Testis (tissue), 2 donors: ENCODE measurements at regions not wholly inside any gene's neighbourhood (a gene's known extent, or its start where the extent isn't known, plus 50 kb on each side); places are given as distances from the start of the nearest gene placed in this dataset.

Experiments
- POLR2A ChIP-seq: fragments of 450-650 bp; IDR thresholded peaks from one replicate; pipeline ENCODE4 v1.6.1; 2017; ENCODE audit warnings: antibody characterized with exemption, mild to moderate bottlenecking, moderate library complexity
- TF ChIP-seq, protein P1 (sequence below), 3 experiments: fragments of 450-650 bp in 2 of 3; fragments of 200-600 bp in 1 of 3; sonication (generic) in 1 of 3; IDR thresholded peaks; one replicate each; pipeline ENCODE4 v1.5.1; 2016 to 2019; ENCODE audit warnings: antibody characterized with exemption in 3 of 3, mild to moderate bottlenecking in 2 of 3, moderate library complexity in 1 of 3

GRCh38 chr7:33762911-33763306 lies 142.4 kb upstream of the BMPER start:
- TF ChIP-seq, protein P1, sequence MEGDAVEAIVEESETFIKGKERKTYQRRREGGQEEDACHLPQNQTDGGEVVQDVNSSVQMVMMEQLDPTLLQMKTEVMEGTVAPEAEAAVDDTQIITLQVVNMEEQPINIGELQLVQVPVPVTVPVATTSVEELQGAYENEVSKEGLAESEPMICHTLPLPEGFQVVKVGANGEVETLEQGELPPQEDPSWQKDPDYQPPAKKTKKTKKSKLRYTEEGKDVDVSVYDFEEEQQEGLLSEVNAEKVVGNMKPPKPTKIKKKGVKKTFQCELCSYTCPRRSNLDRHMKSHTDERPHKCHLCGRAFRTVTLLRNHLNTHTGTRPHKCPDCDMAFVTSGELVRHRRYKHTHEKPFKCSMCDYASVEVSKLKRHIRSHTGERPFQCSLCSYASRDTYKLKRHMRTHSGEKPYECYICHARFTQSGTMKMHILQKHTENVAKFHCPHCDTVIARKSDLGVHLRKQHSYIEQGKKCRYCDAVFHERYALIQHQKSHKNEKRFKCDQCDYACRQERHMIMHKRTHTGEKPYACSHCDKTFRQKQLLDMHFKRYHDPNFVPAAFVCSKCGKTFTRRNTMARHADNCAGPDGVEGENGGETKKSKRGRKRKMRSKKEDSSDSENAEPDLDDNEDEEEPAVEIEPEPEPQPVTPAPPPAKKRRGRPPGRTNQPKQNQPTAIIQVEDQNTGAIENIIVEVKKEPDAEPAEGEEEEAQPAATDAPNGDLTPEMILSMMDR (IDR thresholded peaks at IDR 0.05): no peak
- TF ChIP-seq POLR2A: no peak
